AG08395 (cell line): ENCODE measurements at regions not wholly inside any gene's neighbourhood (a gene's known extent, or its start where the extent isn't known, plus 50 kb on each side); places are given as distances from the start of the nearest gene placed in this dataset.
"Not testable (repeated sequence)": the region's sequence is repeated elsewhere in the genome, so short reads cannot be mapped to it uniquely, and the experiment has no call there.

Experiments
- DNase-seq: peaks from one replicate; pipeline ENCODE4 v3.0.0; 2012; ENCODE audit warnings: mixed read lengths, low spot score

DNA sequence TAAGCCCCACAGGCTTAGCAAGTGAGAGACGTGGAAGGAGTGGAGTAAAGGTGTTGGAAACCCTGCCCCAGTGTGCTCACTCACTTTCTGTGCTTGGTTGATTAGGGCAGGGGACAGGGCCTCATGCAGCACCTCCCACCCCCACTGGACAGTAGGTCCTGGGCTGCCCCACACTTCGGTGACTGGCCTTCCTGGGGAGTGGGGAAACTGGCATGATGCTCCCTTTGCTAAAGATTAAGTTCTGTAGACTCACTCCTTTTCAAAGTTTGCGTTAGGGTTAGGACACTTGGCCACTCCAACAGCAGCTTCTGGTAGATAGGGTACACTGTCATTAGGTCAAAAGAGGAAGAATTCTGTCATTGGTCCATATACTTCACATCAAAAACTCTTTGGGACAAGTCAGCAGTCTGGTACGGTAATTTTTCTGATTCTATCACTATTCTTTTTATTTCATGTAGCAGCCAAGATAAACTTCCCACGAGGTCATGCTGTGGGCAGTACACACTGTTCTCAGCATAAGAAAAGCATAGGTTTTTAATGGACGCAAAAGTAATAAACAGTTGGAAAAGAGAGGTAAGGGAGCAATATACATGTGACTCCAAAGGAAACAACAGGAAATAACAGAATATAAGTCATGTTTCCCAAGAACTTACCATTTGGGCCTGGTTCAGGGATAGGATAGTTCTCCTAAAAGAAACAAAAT is 106.6 kb upstream of the TERB2 start:
- DNase-seq: not testable (repeated sequence)

DNA sequence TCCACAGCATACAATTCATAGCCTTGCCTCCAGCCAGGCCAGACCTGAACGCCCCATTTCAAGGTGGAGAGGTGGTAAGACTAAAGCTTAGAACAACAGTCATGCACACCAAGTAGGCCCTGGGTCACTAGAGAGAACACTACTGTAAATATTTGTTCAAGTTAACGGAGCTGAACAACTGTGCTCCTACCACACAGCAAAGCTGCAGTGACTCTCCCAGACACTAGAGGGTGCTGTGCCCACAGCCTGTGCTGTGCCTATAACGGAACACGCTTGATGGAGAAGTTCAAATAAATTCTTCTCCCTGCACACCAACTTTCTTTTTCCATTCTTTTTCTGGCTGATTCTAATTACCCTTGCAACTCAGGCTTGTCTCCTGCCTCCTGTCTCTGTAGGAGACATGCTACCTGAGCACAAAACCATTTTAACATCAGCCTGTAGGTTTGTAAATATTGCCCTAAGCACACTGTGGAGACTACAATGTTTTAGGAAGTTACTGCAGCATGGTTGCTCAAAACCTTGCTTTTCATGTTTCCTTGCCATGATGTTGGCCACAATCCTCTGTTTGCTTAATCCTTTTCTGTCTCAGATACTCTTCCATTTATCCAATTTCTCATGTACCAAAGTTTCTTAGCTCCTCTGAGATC is 103.1 kb upstream of the TERB2 start:
- peak; percentile 55 for DNase-seq

DNA sequence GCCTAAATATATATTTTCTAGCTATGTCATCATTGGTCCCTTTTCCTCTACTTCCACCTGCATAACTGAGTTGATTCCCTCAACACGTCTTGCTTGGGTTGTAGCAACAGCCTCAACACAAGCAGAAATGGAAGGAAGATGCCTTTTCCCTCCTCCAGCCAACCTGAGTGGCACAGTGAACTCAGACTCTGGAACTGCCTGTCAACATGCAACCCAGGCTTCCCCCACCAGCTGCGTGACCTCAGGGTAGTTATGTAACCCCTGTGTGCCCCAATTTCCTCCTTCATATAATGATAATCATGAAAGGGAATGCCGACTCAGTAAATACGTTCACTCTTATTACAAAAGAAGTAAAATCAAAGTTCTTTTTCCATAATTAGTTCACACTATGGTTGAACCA is 101.8 kb upstream of the TERB2 start:
- DNase-seq: not testable (repeated sequence)

DNA sequence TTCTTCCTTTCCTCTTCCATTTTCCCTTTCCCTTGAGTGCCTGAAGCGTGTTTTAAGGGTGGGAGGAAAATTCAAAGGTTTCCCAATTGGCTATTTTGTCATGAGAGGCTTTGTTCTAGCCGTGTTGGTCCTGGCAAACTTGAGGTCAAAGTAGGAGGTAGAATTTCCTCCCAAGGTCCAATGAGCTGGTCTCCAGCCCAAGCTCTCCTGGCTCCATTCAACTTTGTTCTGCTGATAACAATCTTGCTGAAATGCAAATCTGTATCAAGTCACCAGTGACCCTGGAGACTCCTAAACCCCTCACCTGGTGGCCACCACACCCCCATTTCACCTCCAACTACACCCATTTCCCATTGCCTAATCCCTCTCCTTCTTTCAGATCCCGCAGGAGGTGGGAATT is 100.2 kb upstream of the TERB2 start:
- DNase-seq: not testable (repeated sequence)

DNA sequence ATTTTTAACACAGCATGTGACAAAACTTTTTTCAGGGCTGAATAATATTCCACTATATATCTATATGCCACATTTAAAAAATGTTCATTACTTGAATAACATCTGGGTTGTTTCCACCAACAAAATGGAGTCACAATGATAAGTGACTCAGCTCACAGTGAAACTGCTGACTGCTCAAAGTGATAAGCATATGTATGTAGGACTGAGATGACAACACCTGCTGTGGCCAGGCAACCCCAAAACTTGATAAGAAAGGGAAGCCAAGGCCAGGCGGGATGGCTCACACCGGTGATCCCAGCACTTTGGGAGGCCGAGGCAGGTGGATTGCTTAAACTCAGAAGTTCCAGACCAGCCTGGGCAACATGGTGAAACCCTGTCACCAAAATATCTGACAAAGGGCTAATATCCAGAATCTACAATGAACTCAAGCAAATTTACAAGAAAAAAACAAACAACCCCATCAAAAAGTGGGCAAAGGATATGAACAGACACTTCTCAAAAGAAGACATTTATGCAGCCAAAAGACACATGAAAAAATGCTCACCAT is 99.2 kb upstream of the TERB2 start:
- DNase-seq: not testable (repeated sequence)

DNA sequence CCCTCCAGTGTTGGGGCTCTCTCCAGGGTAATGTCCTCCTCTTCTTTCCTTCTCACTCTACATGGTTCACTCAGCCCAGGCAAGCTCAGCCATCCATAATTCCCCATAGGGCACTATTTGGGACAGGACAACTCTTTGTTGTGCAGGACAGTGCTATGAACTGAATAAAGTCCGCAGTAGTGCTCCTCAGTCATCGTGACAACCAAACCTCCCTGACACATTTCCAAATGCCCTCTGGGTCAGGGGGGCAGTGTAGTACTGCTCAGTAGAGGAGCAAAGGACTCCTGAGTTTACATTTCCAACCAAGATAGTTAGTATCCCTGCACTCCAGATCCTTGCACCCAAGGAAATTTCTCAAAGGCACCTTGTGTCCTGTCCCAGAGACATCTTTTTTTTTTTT is 97.4 kb upstream of the TERB2 start:
- DNase-seq: not testable (repeated sequence)

DNA sequence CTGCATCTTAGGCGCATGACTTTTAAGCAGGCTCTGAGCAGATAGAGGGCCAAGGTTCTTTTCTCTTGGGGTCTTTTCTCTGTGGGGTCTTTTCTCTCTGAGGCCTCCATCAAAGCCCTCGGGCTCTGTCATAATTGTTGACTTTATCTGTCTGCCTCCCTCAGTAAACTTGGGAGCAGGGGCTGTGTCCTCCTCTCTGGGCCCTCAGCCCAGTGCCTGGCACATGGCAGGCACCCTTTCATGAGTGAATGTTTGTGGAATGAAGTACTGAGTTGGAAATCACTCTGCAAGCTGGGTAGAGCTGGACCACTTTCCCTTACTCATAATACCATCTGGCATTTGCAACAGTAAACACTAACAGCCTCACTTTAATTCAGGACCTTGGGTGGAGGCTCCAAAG is 96.3 kb upstream of the TERB2 start:
- DNase-seq: not testable (repeated sequence)

DNA sequence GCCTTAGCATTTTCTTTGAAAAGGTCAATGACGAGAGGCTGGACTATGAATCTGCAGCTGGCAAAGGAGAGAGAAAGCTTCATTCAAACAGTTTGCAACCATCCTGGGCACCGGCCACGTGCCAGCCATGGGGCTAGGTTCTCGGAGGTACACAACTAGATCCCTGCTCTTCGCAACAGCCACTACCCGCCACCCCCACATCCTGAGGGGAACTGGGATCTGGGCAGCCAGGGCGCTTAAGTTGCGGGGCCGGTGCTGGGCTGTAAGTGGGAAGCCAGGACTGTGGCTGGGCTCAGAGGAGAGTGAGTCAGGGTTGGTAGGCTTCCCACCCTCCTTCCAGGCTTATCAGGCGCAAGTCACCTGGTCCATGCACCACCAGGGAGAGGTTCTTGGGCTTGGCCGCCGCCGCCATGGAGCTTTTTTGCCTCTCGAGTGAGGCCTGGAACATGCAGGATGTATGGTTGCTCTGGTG is 95.0 kb upstream of the TERB2 start:
- DNase-seq: no peak

DNA sequence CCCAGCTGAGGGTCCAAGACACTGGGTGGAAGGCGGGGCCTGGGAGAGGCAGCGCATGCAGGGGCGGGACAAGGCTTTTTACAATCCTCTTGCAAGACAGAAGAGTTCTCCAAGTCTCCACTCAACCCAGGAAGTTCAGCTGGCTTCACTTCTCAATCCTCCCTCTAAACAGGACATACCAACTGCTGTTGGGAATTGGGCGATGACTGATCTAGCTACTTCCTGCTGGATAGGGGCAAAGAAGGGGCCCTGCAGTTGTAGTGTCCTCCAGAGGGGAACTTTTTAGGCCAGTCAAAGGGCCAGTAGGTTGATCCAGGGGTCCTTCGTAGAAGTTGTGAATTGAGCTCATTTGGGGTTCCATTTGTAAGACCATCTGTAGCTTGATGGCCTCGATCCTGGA is 94.6 kb upstream of the TERB2 start:
- DNase-seq: no peak

DNA sequence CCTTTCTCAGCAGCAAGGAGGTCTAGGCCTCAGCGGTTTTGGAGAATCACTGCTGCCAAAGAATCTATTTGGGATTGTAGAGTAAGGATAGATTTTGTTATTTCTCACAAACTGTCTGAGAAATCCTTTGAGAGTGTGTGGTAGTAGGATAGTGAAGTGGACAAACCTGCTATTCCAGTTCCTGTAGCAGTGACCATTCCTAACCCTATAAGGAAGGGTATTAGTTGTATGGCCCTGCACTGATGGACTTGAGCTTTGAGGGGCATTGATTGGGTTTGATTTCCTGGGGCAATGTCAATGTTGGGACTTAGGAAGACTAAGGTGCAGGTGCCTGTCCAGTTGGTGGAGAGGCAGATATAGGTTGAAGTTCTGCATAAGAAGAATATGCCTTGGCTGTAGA is 93.6 kb upstream of the TERB2 start:
- DNase-seq: not testable (repeated sequence)

DNA sequence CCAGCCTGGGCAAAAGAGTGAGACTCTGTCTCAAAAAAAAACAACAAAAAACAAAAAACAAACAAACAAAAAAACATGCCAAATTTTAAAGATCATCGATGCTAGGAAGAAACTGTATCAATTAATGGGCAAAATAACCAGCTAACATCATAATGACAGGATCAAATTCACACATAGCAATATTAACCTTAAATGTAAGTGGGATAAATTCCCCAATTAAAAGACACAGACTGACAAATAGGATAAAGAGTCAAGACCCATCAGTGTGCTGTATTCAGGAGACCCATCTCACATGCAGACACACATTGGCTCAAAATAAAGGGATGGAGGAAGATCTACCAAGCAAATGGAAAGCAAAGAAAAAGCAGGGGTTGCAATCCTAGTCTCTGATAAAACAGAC is 88.4 kb upstream of the TERB2 start:
- DNase-seq: not testable (repeated sequence)

DNA sequence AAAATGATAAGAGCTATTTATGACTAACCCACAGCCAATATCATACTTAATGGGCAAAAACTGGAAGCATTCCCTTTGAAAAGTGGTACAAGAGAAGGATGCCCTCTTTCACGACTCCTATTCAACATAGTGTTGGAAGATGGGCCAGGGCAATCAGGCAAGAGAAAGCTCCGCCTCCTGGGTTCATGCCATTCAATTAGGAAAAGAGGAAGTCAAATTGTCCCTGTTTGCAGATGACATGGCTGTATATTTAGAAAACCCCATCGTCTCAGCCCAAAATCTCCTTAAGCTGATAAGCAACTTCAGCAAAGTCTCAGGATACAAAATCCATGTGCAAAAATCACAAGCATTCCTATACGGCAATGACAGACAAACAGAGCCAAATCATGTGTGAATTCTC is 86.4 kb upstream of the TERB2 start:
- not testable (repeated sequence) for DNase-seq

DNA sequence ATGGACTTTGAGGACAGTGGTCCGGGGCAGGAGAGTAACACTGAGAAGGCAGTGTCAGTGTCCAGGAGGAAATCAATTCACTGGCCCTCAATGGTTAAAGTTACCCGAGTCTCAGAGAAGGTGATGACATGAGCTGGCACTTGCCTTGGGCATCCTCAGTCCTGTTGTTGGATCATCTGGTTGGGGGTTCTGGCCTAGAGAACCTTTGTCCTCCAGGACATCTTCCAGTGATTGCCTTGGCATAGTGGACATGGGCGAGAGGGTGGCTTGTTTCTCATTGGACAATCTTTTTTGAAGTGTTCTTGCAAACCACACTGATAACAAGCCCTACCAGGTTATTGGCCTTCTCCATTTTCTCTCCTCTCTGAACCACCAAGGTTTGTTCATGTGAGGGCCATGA is 83.4 kb upstream of the TERB2 start:
- no peak for DNase-seq

DNA sequence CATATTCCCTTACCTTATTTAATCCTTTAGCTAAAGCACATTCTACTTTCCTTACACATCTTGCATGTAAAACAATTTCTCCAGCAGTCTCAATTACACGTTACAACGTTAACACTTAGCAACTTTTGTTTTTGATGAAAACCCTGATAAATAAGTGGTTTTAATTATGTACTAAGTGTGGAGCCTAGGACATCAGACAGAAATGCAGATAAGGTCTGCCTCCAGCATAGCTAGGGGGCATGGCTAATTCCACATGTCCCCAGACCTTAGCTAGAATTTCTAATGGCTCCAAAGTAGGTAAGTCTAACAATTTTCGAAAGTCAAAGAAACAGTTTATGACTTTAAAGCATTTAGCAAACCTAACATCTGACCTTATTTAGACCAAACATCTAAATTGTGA is 77.4 kb upstream of the TERB2 start:
- no peak for DNase-seq

DNA sequence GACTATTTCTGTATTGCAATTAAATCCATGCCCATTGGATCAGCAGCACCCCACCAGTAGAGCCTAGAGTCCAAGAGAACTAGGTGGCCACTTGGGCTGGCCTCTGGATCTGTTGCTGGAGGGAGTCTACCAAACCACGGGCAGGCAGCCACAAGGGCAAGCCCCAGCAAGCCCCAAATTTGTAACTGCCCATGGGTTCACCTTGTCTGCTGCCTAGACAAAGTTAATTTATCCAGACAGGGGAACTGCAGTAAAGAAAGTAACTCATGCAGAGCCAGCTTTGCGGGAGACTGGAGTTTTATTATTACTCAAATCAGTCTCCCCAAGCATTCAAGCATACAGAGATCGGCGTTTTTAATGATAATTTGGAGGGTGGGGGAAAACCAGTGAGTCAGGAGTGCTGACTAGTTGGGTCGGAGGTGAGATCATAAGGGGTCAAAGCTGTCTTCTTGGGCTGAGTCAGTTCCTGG is 74.0 kb upstream of the TERB2 start:
- no peak for DNase-seq

DNA sequence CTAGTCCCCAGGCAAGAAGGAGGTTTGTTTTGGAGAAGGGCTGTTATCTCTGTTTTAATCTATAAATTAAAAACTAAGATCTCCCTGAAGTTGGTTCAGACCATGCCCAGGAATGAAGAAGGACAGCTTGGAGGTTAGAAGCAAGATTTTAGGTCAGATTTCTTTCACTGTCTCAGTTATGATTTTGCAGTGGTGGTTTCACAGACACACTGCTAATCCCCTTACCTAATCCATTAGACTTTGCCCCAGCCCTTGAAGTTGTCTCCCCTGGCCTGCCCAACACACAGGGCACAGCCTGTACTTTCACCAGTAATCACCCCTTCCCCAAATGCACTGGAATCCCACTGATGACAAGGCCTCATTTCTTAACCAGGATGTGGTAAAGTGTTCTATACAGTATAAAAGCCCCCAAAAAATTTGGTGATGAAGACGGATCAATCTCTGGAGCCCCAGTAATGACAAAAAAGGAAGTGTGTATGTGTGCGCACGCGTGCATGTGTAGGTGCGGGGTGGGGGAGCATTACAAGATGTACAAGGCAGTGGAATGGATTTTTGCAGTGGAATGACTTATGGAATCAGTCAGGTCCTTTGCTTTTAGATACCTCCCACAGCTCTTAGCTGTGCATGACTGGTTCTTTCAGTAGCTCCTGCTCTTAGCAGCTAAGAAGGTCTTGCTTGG is 73.1 kb upstream of the TERB2 start:
- no peak for DNase-seq

DNA sequence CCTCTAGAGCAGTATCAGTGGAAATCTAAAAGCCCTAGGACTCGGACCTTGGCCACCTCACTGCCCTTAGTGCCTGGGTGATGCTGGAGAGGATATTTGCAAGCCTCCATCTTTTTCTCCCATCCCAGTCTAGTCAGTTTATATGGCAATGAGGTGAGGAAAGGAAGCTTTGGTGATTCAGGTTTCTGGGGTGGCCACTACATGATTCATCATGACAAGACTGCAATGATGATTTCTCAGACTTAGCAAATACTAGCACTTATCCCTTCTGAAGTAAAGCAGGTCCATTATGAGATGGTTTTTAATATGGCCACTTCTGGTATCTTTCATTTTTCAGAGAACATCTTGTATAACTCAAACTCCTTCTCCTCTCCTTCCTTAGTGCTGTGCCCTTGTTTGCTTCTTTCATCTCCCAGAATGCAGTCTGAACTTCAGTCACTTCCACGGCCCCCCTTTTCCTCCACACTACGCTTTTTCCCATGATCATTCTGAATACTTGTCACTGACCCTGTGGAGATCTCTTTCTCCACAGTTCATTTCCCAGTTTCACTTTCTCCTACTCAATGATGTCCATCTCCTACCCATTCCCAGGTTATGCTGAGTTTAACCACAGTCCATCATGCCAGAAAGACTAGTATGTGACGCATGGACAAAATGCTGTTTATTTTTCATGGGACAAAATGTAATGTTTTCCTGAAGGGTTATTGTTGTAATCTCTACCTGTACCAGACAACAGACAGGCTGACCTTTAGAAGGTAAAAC is 57.4 kb upstream of the TERB2 start:
- not testable (repeated sequence) for DNase-seq

DNA sequence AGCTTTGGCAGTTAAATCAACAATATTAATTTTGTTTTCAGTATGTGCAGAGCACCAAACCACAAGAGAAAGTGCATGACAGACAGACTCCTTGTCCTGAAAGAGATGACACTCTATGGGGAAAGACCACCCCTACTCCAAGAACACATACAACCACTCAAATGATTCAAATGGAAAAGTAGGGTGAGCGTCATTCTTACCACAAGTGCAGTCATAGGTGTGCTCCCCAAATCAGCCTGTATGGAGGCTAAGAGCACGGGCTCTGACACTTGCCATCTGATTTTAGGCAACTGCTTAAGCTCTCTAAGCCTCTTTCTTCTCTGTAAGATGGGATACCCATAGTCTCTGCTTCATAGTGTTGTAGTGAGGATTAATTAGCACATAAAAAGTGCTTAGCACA is 56.7 kb upstream of the TERB2 start:
- DNase-seq: not testable (repeated sequence)

DNA sequence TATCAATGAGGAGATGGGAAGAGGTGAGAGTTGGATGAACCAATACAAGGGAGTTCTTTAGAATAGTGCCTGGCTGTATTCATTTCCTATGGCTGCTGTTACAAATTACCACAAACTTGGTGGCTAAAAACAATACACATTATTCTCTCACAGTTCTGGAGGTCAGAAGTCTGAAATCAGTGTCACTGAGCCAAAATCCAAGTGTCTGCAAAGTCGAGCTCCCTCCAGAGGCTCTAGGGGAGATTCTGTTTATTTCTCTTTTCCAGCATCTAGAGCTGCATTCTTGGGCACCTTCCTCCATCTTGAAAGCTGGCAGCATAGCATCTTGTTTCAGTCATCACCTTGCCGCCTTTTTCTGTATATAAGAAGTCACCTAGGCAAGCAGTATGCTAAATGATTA is 55.7 kb upstream of the TERB2 start:
- DNase-seq: not testable (repeated sequence)

DNA sequence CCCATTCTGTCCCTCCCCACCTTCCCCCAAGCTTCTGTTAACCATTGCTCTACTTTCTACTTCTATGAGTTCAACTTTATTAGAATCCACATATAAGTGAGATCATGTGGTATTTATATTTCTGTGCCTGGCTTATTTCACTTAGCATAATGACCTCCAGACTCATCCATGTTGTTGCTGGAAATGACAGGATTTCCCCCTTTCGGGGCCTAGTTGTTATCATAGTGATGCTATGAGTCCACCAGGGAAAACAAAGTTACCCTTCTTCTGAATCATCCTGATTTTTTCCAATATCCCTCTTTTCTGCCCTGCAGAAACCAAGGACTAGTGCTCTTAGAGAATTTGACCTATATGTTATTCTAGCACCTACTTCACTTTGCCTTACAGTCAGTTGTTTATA is 53.2 kb upstream of the TERB2 start:
- DNase-seq: not testable (repeated sequence)

DNA sequence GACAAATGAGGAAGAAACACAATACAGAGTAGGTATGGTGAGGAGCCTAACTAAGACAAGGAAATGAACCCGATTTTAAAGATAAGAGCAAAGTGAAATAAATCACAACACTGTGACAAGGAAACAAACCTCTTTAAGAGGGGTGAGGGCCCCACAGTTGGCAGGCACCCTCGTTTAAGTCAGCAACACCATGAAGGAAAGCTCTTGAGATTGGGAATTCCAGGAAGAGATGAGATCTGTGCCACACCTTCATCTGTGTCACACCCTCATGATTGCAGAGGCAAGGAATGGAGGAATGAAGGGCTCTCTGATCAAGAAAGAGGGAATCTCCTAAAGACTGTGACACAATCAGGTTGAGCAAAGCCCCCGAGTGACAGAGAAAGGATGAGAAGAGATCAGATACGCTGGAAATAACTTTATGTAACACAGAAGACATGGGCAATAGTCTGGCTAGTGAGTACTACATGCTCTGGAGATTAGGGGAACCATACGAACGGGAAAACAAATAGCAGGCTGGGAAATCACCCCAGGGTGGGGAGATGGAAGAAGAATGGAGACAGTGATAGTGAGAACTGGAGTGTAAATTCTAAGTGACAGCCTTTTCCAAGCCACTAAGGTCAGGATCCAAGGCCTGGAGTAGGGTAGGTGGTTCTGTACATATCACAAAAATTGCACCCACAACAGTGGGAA is 51.7 kb upstream of the TERB2 start:
- DNase-seq: not testable (repeated sequence)
